Stimulated activated memory B cell treated with anti-CD40 and anti-IgM and Interleukin-4, amounts not matched to agents 10 μg/mL and 1 μg/mL and 100 μg/mL, for 72 hours (primary cell): ENCODE measurements at regions not wholly inside any gene's neighbourhood (a gene's known extent, or its start where the extent isn't known, plus 50 kb on each side); places are given as distances from the start of the nearest gene placed in this dataset.

Experiments used
- ATAC-seq: fragments of 150-1000 bp; cut with Tn5 transposase; 2 replicates; pipeline ENCODE4 v1.10.0; 2021
- H3K27ac Mint-ChIP-seq: one replicate; pipeline ENCODE4 v1.8.0; 2022; ENCODE audit warnings: mild to moderate bottlenecking, mixed read lengths
- H3K27me3 Mint-ChIP-seq: one replicate; pipeline ENCODE4 v1.8.0; 2022; ENCODE audit warnings: mixed read lengths
- H3K36me3 Mint-ChIP-seq: one replicate; pipeline ENCODE4 v1.8.0; 2022; ENCODE audit warnings: mixed read lengths
- H3K4me1 Mint-ChIP-seq: one replicate; pipeline ENCODE4 v1.8.0; 2022; ENCODE audit warnings: mixed read lengths
- H3K4me3 Mint-ChIP-seq: one replicate; pipeline ENCODE4 v1.8.0; 2022; ENCODE audit warnings: mild to moderate bottlenecking, moderate library complexity, mixed read lengths
- H3K9me3 Mint-ChIP-seq: one replicate; pipeline ENCODE4 v1.8.0; 2022; ENCODE audit warnings: mixed read lengths

GRCh38 chr1:57957576-57957975 is 533.7 kb upstream of the DAB1 start:
- Mint-ChIP-seq H3K4me1 (no peaks in the 10 kb centered on the region), H3K4me3 (no peak overlapping the region), H3K27me3 (peaks cover 7% of the 10 kb centered on the region), H3K27ac (no peak overlapping the region), H3K9me3 (no peaks in the 10 kb centered on the region), H3K36me3 (no peaks in the 10 kb centered on the region)
- no peak for ATAC-seq

- no peaks in the 10 kb centered on the region for H3K4me1 Mint-ChIP-seq
- ATAC-seq = no peak
- H3K9me3 Mint-ChIP-seq = no peaks in the 10 kb centered on the region
- no peaks in the 10 kb centered on the region for H3K36me3 Mint-ChIP-seq
- no peak overlapping the region for H3K4me3 Mint-ChIP-seq
- peaks cover 7% of the 10 kb centered on the region for H3K27me3 Mint-ChIP-seq
- no peak overlapping the region for H3K27ac Mint-ChIP-seq
These were observed 527.5 kb upstream of the DAB1 start for GRCh38 chr1:57951390-57951789.

GRCh38 chr1:57949168-57949567 is 525.3 kb upstream of the DAB1 start:
- no peak overlapping the region for H3K27ac Mint-ChIP-seq
- ATAC-seq = no peak
- H3K9me3 Mint-ChIP-seq = peaks cover 1% of the 10 kb centered on the region
- H3K36me3 Mint-ChIP-seq = no peaks in the 10 kb centered on the region
- H3K4me3 Mint-ChIP-seq = no peak overlapping the region
- no peaks in the 10 kb centered on the region for H3K4me1 Mint-ChIP-seq
- peaks cover 6% of the 10 kb centered on the region for H3K27me3 Mint-ChIP-seq

- H3K4me1 Mint-ChIP-seq = no peaks in the 10 kb centered on the region
- H3K27ac Mint-ChIP-seq = no peak overlapping the region
- H3K36me3 Mint-ChIP-seq = no peaks in the 10 kb centered on the region
- peaks cover 4% of the 10 kb centered on the region for H3K9me3 Mint-ChIP-seq
- H3K27me3 Mint-ChIP-seq = no peaks in the 10 kb centered on the region
- no peak overlapping the region for H3K4me3 Mint-ChIP-seq
- no peak for ATAC-seq
These were observed 523.6 kb upstream of the DAB1 start for GRCh38 chr1:57947471-57947870.

- ATAC-seq = no peak
- H3K27ac Mint-ChIP-seq = no peak overlapping the region
- H3K36me3 Mint-ChIP-seq = no peaks in the 10 kb centered on the region
- H3K27me3 Mint-ChIP-seq = no peaks in the 10 kb centered on the region
- no peak overlapping the region for H3K4me3 Mint-ChIP-seq
- H3K4me1 Mint-ChIP-seq = no peaks in the 10 kb centered on the region
- H3K9me3 Mint-ChIP-seq = peaks cover 4% of the 10 kb centered on the region
These were observed 521.2 kb upstream of the DAB1 start for GRCh38 chr1:57945045-57945444.

GRCh38 chr1:57943365-57943764 is 519.5 kb upstream of the DAB1 start:
- Mint-ChIP-seq H3K36me3 (peaks cover 4% of the 10 kb centered on the region), H3K27ac (no peak overlapping the region), H3K9me3 (peaks cover 14% of the 10 kb centered on the region), H3K27me3 (peaks cover 15% of the 10 kb centered on the region), H3K4me1 (no peaks in the 10 kb centered on the region), H3K4me3 (no peak overlapping the region)
- no peak for ATAC-seq

- Mint-ChIP-seq H3K4me3 (no peak overlapping the region), H3K4me1 (no peaks in the 10 kb centered on the region), H3K27ac (no peak overlapping the region), H3K9me3 (peaks cover 12% of the 10 kb centered on the region), H3K27me3 (peaks cover 30% of the 10 kb centered on the region), H3K36me3 (peaks cover 4% of the 10 kb centered on the region)
- ATAC-seq = no peak
These were observed 510.9 kb upstream of the DAB1 start for GRCh38 chr1:57934745-57935144.

GRCh38 chr1:57927003-57927402 is 503.1 kb upstream of the DAB1 start:
- H3K4me3 Mint-ChIP-seq = no peak overlapping the region
- H3K36me3 Mint-ChIP-seq = no peaks in the 10 kb centered on the region
- H3K4me1 Mint-ChIP-seq = no peaks in the 10 kb centered on the region
- no peaks in the 10 kb centered on the region for H3K9me3 Mint-ChIP-seq
- no peaks in the 10 kb centered on the region for H3K27me3 Mint-ChIP-seq
- peak; percentile 39 for ATAC-seq
- H3K27ac Mint-ChIP-seq = no peak overlapping the region

GRCh38 chr1:57926025-57926552 is 502.2 kb upstream of the DAB1 start:
- Mint-ChIP-seq H3K27ac (no peak overlapping the region), H3K9me3 (no peaks in the 10 kb centered on the region), H3K36me3 (no peaks in the 10 kb centered on the region), H3K27me3 (no peaks in the 10 kb centered on the region), H3K4me3 (no peak overlapping the region), H3K4me1 (no peaks in the 10 kb centered on the region)
- ATAC-seq = no peak

- Mint-ChIP-seq H3K4me3 (no peak overlapping the region), H3K36me3 (no peaks in the 10 kb centered on the region), H3K9me3 (no peaks in the 10 kb centered on the region), H3K27ac (no peak overlapping the region), H3K27me3 (no peaks in the 10 kb centered on the region), H3K4me1 (no peaks in the 10 kb centered on the region)
- ATAC-seq = no peak
These were observed 501.4 kb upstream of the DAB1 start for GRCh38 chr1:57925226-57925625.

GRCh38 chr1:57922130-57922529 is 498.3 kb upstream of the DAB1 start:
- H3K27me3 Mint-ChIP-seq = no peaks in the 10 kb centered on the region
- no peaks in the 10 kb centered on the region for H3K9me3 Mint-ChIP-seq
- no peak overlapping the region for H3K27ac Mint-ChIP-seq
- no peak for ATAC-seq
- H3K4me3 Mint-ChIP-seq = no peak overlapping the region
- H3K4me1 Mint-ChIP-seq = no peaks in the 10 kb centered on the region
- no peaks in the 10 kb centered on the region for H3K36me3 Mint-ChIP-seq

- Mint-ChIP-seq H3K4me3 (no peak overlapping the region), H3K4me1 (no peaks in the 10 kb centered on the region), H3K27me3 (no peaks in the 10 kb centered on the region), H3K27ac (no peak overlapping the region), H3K36me3 (no peaks in the 10 kb centered on the region), H3K9me3 (no peaks in the 10 kb centered on the region)
- ATAC-seq = no peak
These were observed 492.2 kb upstream of the DAB1 start for GRCh38 chr1:57916041-57916440.

- Mint-ChIP-seq H3K9me3 (no peaks in the 10 kb centered on the region), H3K4me3 (no peak overlapping the region), H3K27ac (no peak overlapping the region), H3K36me3 (no peaks in the 10 kb centered on the region), H3K27me3 (no peaks in the 10 kb centered on the region), H3K4me1 (no peaks in the 10 kb centered on the region)
- ATAC-seq = no peak
These were observed 487.6 kb upstream of the DAB1 start for GRCh38 chr1:57911427-57911826.

- no peak overlapping the region for H3K4me3 Mint-ChIP-seq
- H3K27me3 Mint-ChIP-seq = no peaks in the 10 kb centered on the region
- no peaks in the 10 kb centered on the region for H3K36me3 Mint-ChIP-seq
- H3K9me3 Mint-ChIP-seq = no peaks in the 10 kb centered on the region
- H3K27ac Mint-ChIP-seq = no peak overlapping the region
- H3K4me1 Mint-ChIP-seq = no peaks in the 10 kb centered on the region
- no peak for ATAC-seq
These were observed 486.9 kb upstream of the DAB1 start for GRCh38 chr1:57910782-57911181.

GRCh38 chr1:57910305-57910704 is 486.4 kb upstream of the DAB1 start:
- no peak overlapping the region for H3K4me3 Mint-ChIP-seq
- H3K27me3 Mint-ChIP-seq = no peaks in the 10 kb centered on the region
- H3K27ac Mint-ChIP-seq = no peak overlapping the region
- no peak for ATAC-seq
- H3K4me1 Mint-ChIP-seq = no peaks in the 10 kb centered on the region
- H3K36me3 Mint-ChIP-seq = no peaks in the 10 kb centered on the region
- no peaks in the 10 kb centered on the region for H3K9me3 Mint-ChIP-seq

- H3K4me3 Mint-ChIP-seq = no peak overlapping the region
These were observed 484.5 kb upstream of the DAB1 start for GRCh38 chr1:57908147-57908890.

More at GRCh38 chr1:57908147-57908890, 484.5 kb upstream of the DAB1 start:
- H3K36me3 Mint-ChIP-seq = no peaks in the 10 kb centered on the region
- no peaks in the 10 kb centered on the region for H3K9me3 Mint-ChIP-seq
- H3K4me1 Mint-ChIP-seq = no peaks in the 10 kb centered on the region
- H3K27ac Mint-ChIP-seq = no peak overlapping the region
- ATAC-seq = no peak
- no peaks in the 10 kb centered on the region for H3K27me3 Mint-ChIP-seq
